CD4-positive, alpha-beta T cell treated with Interleukin-17A for 4 hours (primary cell): ENCODE measurements at regions not wholly inside any gene's neighbourhood (a gene's known extent, or its start where the extent isn't known, plus 50 kb on each side); places are given as distances from the start of the nearest gene placed in this dataset.
"Not testable (repeated sequence)": the region's sequence is repeated elsewhere in the genome, so short reads cannot be mapped to it uniquely, and the experiment has no call there.

Experiments used
- DNase-seq: peaks from one replicate; pipeline ENCODE4 v3.0.0-alpha.2; 2020; ENCODE audit warnings: mixed read lengths

DNA sequence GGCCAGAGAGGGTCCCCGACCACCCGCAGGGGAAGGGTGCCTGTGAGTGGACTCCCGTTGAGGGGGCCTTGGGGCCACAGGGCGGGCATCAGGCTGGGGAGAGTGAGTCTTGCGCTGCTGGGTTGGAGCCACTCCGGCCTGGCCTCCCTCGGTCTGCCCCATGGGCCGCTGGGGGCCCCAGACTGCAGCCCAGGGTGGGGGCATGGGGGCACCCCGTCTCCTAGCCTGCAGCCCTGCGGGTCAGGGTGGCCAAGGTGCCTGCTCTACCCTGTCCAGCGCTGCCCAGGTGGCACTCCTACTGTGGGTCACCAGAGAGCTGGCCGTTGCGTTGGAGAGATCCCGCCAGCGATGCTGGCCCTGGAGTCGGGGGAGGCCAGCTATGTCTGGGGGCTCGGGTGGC, 186.8 kb downstream of the TMEM121 start:
- not testable (repeated sequence) for DNase-seq

DNA sequence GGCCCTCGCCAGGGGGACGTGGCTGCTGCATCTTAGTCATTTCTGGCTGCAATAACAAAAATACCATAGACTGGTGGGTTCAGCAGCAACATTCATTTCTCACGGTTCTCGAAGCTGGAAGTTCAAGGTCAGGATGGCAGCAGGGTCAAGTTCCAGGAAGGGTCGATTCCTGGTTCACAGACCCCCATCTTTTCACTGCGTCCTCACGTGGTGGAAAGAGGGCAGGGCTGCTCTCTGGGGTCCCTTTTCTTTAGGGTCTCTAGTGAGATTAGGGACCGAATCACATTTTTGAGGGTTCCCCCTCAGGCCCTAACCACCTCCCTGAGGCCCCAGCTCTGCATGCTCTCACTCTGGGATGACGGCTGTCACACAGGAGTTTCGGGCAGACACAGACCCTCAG, 187.5 kb downstream of the TMEM121 start:
- not testable (repeated sequence) for DNase-seq

DNA sequence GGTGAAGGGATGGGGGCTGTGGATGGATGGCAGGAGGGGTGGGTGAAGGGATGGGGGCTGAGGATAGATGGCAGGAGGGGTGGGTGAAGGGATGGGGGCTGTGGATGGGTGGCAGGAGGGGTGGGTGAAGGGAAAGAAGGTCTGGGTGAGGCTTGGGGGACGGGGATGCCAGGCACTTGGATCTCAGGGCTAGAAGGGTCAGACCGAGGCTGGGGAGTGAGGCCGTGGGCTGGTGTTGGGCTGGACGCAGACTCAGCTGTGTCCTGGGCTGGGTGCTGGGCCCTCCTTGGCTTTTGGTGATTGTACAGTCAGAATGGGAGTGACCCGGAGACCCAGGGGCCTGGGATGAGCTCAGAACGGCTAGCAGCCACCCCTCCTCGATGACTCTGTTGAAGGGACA, 192.4 kb downstream of the TMEM121 start:
- DNase-seq, result not testable (repeated sequence)

DNA sequence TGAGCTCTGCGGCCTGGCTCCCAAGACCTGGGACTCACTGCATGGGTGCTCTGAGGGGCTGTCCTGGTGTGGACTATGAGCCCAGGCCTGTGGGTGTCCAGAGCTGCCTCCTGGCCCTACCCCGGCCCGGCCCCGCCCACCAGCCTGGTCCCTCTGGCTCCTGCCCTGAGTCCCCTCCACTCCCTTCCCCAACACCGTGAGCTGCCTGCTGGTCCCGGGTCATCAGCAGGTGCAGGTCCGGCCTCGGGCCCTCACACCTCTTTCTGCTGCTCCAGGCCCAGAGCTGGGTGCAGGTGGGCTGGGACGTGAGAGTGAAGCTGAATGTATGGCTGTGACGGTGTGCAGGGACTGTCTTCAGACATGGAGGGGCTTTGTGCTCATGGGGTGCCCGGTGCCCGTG, 193.7 kb downstream of the TMEM121 start:
- DNase-seq, result not testable (repeated sequence)

DNA sequence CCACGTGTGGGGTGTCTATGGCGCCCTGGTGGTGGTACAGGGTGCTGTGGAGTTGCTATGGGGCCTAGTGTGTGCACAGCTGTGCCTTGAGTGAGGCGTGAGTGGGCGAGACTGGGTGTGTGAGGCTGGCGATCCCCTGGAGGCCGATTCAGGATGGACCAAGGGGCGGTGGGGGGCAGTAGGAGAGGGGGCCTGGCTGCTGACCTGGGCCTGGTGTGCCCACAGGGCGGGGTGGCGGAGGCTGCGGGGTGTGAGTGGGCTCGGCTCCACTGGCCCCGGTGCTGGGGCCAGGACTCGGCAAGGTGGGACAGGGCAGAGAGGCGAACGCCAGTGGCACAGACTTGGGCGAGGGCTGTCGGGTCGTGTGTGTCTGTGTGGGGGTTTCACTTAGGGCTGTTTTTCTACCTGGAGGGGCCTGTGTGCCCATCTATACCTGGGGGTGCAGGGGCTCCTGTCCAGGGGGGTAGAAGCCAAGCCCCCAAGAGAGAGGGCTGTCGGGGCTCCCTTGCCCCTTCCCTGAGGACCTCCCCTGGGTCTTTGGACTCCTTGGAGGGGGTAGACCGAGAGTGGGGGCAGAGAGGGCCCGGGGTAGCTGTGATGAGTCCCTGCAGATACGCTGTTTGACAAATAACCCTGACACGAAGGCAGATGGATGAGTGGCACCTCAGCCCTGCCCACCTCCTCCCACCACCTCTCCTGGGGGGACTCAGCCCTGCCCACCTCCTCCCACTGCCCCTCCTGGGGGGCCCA, 194.6 kb downstream of the TMEM121 start:
- DNase-seq, result not testable (repeated sequence)

DNA sequence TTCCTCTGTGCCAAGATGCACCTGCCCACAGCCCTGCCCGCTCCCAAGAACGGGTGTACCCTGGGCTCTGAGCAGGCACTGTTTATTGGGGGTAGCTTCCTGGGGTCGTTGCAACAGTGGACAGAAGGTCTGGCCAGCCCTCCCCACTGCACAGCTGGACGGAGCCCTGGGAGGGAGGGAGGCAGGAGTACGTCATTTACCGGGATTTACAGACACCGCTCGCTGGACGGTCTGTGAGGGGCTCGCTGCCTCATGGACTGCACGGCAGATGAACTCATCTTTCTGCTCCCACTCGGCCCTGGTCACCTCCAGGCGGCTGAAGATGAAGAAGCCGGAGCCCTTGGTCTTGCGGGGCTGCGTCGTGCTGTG, 195.2 kb downstream of the TMEM121 start:
- not testable (repeated sequence) for DNase-seq

DNA sequence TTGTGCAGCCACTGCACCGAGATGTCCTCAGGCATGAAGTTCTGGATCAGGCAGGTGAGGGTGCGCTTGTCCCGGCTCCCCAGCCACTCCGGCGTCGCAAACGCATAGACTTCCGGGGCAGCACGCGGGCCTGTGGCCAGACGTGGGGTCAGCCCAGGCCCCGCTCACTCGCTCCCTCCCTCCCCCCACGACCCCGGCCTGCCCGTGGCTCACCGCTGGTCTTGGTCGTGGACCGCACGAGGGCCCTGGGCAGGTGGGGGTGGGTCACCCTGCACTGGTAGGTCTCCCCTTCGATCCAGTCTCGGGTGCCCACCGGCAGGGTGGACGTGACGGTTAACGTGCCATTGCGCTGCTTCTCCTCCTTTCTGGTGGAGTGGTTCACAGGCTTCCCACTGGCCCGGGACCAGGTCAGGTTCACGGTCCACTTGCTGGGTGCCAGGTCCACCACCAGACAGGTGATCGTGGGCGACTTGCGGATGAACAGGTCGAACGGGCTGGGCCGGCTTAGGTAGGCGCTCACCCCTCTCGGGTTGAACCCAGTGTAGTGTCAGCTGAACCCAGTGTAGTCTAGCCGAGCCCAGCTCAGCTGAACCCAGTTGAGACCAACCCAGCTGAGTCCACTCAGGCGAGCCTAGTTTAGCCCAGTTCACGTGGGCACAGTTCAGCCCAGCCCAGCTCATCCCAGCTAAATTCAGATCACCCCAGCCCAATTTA, 195.8 kb downstream of the TMEM121 start:
- not testable (repeated sequence) for DNase-seq

DNA sequence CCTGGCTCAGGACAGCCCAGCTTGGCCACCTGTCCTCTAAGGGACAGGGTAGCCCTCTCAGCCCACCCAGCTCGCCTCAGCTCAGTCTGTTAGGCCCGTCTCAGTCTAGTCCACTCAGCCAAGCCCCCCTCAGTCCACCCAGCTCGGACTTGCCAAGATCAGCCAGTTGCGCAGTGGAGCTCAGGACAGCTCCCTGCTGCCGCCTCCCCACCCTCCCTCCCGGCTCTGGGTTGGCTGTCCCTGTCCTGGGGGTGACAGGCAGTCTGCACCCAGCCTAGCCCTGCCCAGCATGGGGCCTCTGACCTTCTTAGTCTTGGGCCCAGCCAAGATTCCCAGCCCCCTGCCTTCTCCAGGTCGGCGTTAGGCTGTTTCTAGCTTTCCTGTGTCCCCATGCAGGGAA, 196.9 kb downstream of the TMEM121 start:
- not testable (repeated sequence) for DNase-seq

DNA sequence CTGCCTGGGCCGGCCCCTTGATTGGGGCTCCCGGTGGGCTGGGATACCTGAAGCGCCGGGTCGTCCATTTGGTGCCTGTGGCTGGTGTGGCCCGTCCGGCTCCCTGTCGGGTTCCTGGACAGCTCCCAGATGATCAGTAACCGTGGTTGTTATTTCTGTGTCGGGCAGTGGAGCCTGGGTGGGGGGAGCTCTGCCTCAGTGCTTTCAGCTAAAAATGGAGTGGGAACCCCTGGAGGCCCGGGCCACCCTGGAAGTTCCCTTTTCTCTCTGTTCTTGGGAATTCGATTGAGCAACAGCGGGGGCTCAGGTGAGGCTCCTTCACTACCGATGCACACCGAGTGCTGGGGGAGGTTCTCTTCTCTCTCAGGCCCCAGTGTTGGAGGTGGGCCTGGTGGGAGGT, 197.4 kb downstream of the TMEM121 start:
- DNase-seq, result not testable (repeated sequence)

DNA sequence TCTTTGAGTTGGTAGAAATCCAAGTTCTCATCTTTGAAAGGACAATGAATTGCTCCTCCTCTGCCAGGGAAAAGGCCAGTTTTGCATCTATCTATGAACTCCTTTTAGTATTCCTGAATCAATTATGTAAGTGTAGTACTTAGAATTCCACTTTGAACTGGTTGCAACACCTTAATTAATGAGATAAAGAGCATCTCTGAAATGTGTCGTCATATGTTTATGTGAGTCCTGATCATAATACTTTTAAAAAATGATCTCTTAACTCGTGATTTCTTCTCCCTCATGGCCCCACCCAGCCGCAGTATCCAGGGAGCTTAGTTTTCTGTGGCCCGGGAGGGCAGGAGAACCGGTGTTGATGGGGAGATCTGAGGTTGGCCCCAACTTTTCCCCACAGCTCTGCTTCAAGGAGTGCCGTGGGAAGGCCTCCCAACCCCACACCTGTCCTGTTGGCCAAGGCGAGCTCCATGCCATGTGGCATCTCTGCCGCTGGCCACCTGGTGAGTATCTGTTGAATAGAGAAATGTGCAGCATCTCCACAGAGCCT, 203.5 kb downstream of the TMEM121 start:
- DNase-seq, result not testable (repeated sequence)

DNA sequence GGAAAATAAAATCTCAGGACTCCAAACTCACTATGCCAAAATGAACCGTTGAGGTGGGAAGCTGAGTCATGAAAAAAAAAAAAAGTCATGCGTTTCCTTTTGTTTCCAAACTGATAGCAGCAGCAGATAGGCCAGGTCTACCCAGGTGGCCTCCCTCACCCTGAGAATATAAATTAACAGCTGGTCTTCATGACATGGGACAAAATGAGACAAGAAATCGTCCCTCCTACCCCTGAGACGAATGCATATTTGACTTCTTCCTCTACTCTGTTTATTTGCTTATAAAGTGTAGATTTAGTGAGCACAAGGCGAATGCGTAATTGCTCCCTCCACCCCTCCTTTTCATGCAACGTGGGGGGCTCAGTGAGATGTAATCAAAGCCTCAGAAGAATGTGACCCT, 204.3 kb downstream of the TMEM121 start:
- DNase-seq, result not testable (repeated sequence)

DNA sequence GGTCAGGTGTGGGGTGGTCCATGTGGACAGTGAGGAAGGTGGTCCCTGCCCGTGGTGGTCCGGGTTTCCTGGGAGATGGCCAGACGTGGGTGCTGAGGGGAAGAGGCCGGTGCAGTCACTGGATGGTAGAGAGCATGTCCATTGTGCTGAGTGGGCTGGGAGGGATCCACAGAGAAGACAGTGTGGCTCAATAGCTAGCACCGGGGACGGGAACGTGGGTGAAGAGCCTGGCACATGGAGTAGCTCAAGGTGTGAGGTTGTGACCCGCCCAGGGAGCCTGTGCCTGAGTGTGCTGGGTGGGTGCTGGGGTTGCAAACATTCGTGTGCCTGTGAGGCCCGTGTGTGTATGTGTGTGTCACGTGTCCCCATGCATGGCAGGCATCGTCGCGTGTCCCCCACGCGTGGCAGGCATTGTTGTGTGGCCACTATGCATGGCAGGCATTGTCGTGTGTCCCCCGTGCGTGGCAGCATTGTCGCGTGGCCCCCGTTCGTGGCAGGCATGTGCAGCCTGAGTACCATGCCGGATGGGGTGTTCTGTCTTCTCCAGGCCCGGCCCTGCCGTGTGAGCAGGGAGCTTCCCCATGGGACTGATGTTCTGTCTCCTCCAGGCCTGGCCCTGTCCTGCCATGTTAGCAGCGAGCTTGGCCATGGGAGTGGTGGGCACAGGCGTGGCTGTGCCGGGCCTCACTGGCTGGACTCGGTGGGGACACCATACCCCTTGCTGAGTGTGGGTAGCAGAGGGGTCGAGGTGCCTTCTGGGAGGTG, 205.0 kb downstream of the TMEM121 start:
- DNase-seq, result not testable (repeated sequence)

DNA sequence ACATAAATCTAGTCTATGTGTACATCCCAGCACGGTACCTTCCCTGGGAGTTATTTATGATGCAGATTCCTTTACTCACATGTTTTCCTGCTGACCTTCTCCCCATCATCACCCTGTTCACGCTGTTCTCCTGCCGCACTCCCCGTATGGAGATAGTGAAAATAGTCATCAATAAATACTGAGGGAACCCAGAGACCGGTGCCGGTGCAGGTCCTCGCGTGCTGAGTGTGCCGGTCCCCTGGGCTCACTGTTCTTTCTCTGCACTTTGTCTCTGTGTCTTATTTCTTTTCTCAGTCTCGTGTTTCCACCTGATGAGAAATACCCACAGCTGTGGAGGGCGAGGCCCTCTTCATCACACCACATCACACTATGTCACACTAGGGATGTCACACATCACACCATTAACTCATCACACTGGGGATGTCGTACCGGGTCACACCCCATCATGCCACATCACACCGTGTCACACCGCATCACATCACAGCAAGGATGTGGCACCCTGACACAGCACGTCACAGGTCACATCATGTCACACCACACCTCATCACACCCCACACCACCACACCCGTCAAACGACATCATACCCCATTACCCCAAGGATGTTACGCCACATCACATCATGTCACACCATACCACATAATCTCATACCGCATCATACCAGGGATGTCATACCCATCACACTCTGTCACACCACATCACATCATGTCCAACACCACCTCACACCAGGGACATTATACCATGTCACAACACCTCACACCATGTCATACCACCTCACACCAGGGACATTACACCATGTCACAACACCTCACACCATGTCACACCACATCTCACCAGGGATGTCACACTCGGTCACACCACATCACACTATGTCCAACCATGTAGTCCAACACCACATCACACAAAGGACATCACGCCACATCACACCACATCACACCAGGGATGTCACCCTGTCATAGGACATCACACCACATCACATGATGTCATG, 207.0 kb downstream of the TMEM121 start:
- no peak for DNase-seq

DNA sequence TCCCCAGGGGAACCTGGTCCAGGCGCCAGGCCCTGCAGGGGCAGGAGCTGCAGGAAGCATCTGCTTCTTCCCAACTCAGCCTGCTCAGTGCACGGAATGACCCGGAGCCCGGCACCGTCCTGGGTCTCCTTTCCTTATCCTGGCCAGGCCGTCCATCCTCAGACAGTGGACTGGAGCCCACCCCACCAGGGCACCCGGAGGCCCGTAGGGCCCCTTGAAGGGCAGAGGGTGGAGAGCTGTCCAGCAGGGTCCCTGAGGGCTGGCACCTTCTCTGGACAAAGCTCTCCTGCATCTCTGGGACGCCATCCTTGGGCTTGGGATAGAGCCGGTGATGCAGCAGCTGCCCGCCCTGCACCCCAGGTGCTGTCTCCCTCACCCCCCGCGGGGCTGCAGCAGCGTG, 207.9 kb downstream of the TMEM121 start:
- not testable (repeated sequence) for DNase-seq

DNA sequence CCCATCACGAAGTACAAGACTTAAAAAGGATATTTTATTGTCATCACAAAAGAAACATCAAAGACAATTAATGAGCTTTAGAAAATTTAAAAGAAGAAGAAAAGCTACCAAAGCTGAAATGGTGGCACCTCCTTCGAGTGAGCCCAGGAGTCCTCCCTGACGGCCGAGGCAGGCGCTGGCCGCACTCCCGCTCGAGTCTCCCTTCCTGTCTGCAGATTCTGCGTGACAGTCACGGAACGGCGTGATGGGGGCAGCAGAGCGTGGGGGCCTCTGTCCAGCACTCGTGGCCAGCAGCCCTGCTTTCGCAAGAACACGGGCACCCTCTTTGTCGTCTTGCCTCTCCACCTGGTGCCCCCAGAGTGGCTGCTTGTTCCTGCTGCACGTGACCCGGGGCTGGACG, 209.9 kb downstream of the TMEM121 start:
- not testable (repeated sequence) for DNase-seq

DNA sequence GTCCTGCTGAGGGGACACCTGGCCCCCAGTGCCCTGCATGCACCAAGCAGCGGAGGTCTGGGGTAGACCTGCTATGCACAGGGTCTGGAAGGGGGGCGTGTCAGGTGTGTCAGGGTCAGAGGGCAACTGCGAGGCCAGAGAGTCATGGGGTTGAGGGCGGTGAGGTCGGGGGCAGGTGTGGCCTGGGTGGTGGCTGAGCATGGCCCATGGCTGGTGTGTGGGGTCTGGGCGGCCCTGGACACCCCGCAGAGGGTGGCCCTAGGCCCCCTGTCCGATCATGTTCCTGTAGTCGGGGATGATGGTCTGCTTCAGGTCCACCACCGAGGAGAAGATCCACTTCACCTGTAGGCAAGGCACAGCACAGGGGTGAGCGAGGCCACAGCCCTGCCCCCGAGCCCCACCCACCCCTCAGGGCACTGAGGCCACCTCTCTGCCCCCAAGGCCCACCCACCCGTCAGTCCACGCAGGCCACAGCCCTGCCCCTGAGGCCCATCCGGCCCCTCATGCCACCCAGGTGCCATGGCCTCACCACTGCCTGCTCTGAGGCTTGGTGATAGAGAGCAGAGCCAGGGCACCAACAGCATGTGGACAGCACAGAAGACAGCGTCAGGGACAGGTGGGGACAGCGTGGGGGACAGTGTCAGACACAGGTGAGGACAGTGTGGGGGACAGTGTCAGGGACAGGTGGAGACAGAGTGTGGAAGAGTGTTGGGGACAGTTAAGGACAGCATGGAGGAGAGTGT, 211.3 kb downstream of the TMEM121 start:
- DNase-seq, result no peak

DNA sequence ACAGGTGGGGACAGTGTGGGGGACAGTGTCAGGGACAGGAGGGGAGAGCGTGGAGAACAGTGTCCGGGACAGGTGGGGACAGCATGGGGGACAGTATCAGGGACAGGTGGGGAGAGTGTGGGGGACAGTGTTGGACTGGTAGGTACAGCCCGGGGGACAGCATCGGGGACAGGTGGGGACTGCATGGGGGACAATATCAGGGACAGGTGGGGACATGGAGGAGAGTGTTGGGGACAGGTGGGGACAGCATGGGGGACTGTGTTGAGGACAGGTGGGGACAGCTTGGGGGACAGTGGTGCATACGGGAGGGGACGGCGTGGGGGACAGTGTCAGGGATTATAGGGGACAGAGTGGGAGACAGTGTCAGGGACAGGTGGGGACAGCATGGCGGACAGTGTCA, 212.3 kb downstream of the TMEM121 start:
- DNase-seq, result no peak

DNA sequence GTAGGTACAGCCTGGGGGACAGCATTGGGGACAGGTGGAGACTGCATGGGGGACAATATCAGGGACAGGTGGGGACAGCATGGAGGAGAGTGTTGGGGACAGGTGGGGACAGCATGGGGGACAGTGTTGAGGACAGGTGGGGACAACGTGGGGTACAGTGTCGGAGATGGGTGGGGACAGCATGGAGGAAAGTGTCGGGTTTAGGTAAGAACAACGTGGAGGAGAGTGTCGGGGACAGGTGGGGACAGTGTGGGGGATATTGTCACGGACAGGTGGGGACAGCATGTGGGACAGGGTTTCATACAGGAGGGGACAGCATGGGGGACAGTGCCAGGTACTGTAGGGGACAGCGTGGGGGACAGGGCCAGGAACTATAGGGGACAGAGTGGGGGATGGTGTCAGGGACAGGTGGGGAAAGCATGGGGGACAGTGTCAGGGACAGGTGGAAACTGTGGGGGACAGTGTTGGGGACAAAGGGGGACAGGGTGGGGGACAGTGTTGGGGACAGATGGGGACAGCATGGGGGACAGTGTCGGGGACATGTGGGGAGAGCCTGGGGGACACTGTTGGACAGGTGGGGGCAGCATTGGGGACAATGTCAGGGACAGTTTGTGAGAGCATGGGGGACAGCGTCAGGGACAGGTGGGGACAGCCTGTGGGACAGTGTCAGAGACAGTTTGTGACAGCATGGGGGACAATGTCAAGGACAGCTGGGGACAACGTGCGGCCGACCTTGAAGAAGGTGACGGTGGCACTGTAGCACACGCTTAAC, 213.1 kb downstream of the TMEM121 start:
- DNase-seq, result no peak

DNA sequence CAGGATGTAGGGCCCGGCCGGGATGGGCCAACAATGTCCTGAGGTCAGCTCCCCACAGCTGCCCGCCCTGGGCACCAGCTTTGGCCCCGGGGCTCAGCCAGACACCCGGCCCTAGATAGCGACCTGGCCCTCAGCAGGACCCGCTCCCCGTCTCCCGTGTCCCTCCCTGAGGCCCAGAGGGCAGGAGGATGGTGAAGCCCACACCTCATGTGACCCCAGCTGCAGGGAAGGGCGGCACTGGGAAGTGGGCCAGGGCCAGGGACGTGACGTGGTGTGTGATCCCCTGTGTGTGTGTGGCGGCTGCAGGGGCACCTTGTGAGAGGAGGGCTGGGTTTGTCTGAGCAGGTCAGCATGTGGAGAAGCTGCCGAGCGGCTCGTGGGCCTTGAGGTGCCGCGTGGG, 213.9 kb downstream of the TMEM121 start:
- not testable (repeated sequence) for DNase-seq

DNA sequence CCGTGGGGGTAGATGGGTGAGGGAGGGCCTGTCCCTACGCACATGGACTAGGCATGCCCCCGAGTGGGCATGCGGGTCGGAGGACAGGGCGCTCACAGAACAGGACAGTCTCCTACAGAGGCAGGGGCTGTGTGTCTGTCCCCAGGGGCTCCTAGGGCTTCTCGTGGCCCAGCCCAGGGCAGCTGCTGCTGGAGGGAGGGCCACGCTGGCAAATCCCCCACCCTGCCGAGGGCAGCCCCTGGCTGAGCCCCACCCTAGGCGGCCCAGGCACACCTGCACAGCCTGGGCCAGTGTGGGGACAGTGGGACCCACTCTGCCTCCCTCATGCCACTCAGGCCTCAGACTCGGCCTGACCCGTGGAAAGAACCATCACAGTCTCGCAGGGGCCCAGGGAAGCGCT, 214.6 kb downstream of the TMEM121 start:
- DNase-seq, result not testable (repeated sequence)
